Choroid plexus epithelial cell (primary cell): ENCODE measurements at regions not wholly inside any gene's neighbourhood (a gene's known extent, or its start where the extent isn't known, plus 50 kb on each side); places are given as distances from the start of the nearest gene placed in this dataset.

ENCODE experiments used
- DNase-seq: peaks from one replicate; pipeline ENCODE4 v3.0.0-alpha.2; 2010; ENCODE audit warnings: low read depth
- H3K4me3 ChIP-seq: 2 replicates; pipeline ENCODE4 v1.5.1; 2011; ENCODE audit warnings: low read depth, mild to moderate bottlenecking, control low read depth, low read length, moderate library complexity
- CTCF ChIP-seq: conservative IDR thresholded peaks from 2 replicates; pipeline ENCODE4 v1.5.1; 2011; ENCODE audit warnings: low read depth, mild to moderate bottlenecking, control low read depth, inconsistent platforms, low read length, moderate library complexity

GRCh38 chr2:126828491-126828890, 70.2 kb upstream of the TEX51 start:
- no peak for DNase-seq
- TF ChIP-seq CTCF, result no peak
- H3K4me3 ChIP-seq, result no peak overlapping the region

- H3K4me3 ChIP-seq, result no peak overlapping the region
- no peak for TF ChIP-seq CTCF
- DNase-seq, result no peak
Observed at GRCh38 chr2:126831234-126832005, 67.3 kb upstream of the TEX51 start.

DNA sequence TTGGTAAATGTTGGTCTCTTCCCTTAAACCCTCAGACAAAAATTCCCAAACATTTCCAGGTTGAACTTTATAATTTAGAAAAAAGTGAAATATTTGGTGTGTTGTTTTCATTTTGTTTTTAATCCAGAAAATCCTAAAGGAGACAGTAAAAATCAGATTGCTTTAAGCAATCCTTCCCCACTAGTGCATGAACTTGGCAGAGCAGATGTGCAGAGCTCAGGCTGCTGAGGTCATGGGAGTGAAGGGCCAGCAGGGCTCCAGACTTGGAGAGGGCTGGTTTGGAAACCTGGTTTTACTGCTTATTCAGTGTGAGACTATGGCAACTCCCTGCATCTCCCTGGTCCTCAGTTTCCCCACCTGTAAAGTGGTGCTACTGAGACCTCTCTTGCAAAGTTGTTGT, 66.7 kb upstream of the TEX51 start:
- TF ChIP-seq CTCF, result no peak

GRCh38 chr2:126832757-126833156, 65.9 kb upstream of the TEX51 start:
- TF ChIP-seq CTCF, result no peak
- no peak for DNase-seq
- H3K4me3 ChIP-seq, result no peak overlapping the region

More for the DNA sequence above, 66.7 kb upstream of the TEX51 start:
- no peak overlapping the region for H3K4me3 ChIP-seq
- DNase-seq, result no peak

- no peak for TF ChIP-seq CTCF
- H3K4me3 ChIP-seq, result no peak overlapping the region
- DNase-seq, result no peak
Observed at GRCh38 chr2:126834006-126834659, 64.6 kb upstream of the TEX51 start.

- H3K4me3 ChIP-seq, result no peak overlapping the region
- no peak for TF ChIP-seq CTCF
- DNase-seq, result no peak
Observed at GRCh38 chr2:126835261-126835660, 63.4 kb upstream of the TEX51 start.

- TF ChIP-seq CTCF, result no peak
- no peak for DNase-seq
- H3K4me3 ChIP-seq, result no peak overlapping the region
Observed at GRCh38 chr2:126835831-126836230, 62.9 kb upstream of the TEX51 start.
